WTC11 (cell line): ENCODE measurements at regions not wholly inside any gene's neighbourhood (a gene's known extent, or its start where the extent isn't known, plus 50 kb on each side); places are given as distances from the start of the nearest gene placed in this dataset.

Experiments used
- ATAC-seq: fragments of 200-7000 bp; cut with Tn5 transposase; 2 replicates; pipeline ENCODE4 v1.10.0; 2021; ENCODE audit warnings: mild to moderate bottlenecking, moderate library complexity
- CTCF ChIA-PET: fragments of 300-600 bp; sonication (Branson Sonifier 250); formaldehyde crosslinking; loops from one replicate; lab custom pipeline; 2021; ENCODE audit warnings: antibody characterized with exemption; lab: Charles Lee
- POLR2A ChIA-PET: fragments of 350-600 bp; sonication (Branson Sonifier 250); formaldehyde crosslinking; loops from one replicate; lab custom pipeline; 2021; ENCODE audit warnings: antibody characterized with exemption; lab: Charles Lee
- DNase-seq: peaks from one replicate; pipeline ENCODE4 v3.0.0; 2021; ENCODE audit warnings: low spot score
- H3K27ac Mint-ChIP-seq: 2 replicates; pipeline ENCODE4 v1.8.0; 2021; ENCODE audit warnings: mixed read lengths
- H3K27me3 Mint-ChIP-seq: 2 replicates; pipeline ENCODE4 v1.8.0; 2021; ENCODE audit warnings: low read depth, mild to moderate bottlenecking, moderate library complexity, mixed read lengths
- H3K36me3 Mint-ChIP-seq: 2 replicates; pipeline ENCODE4 v1.8.0; 2021; ENCODE audit warnings: mixed read lengths
- H3K4me1 Mint-ChIP-seq: 2 replicates; pipeline ENCODE4 v1.8.0; 2022; ENCODE audit warnings: mixed read lengths
- H3K4me3 Mint-ChIP-seq: 2 replicates; pipeline ENCODE4 v1.8.0; 2021; ENCODE audit warnings: mild to moderate bottlenecking, moderate library complexity, mixed read lengths
- H3K9me3 Mint-ChIP-seq: 2 replicates; pipeline ENCODE4 v1.8.0; 2021; ENCODE audit warnings: mixed read lengths
- AR ChIP-seq: fragments of 250-450 bp; sonication (Bioruptor Pico); IDR thresholded peaks from 2 replicates; pipeline ENCODE4 v1.9.0; 2021; ENCODE audit warnings: mild to moderate bottlenecking
- E2F4 ChIP-seq: sonication (generic); formaldehyde crosslinking; IDR thresholded peaks from 2 replicates; pipeline ENCODE4 v1.8.1; 2022; ENCODE audit warnings: low read depth, mild to moderate bottlenecking, moderate library complexity, missing genetic modification reagents, borderline replicate concordance
- GRHL2 ChIP-seq: fragments of 250-450 bp; sonication (Bioruptor Pico); IDR thresholded peaks from 2 replicates; pipeline ENCODE4 v1.8.0; 2022; ENCODE audit warnings: mild to moderate bottlenecking, moderate library complexity; ENCODE audit not compliant: insufficient replicate concordance, severe bottlenecking
- JUN ChIP-seq: sonication (generic); formaldehyde crosslinking; IDR thresholded peaks from 2 replicates; pipeline ENCODE4 v1.8.0; 2023; ENCODE audit warnings: mild to moderate bottlenecking, missing genetic modification reagents
- SOX15 ChIP-seq: fragments of 250-450 bp; sonication (Bioruptor Pico); IDR thresholded peaks from 2 replicates; pipeline ENCODE4 v1.9.0; 2021; ENCODE audit warnings: mild to moderate bottlenecking
- STAT6 ChIP-seq: sonication (generic); formaldehyde crosslinking; conservative IDR thresholded peaks from 2 replicates; pipeline ENCODE4 v1.8.1; 2023; ENCODE audit warnings: mild to moderate bottlenecking, low read depth, missing genetic modification reagents, moderate library complexity
- TCF7 ChIP-seq: sonication (generic); formaldehyde crosslinking; IDR thresholded peaks from 2 replicates; pipeline ENCODE4 v1.8.0; 2022; ENCODE audit warnings: mild to moderate bottlenecking, low read depth, missing genetic modification reagents, moderate library complexity
- USF2 ChIP-seq: sonication (generic); formaldehyde crosslinking; IDR thresholded peaks from 2 replicates; pipeline ENCODE4 v1.8.1; 2023; ENCODE audit warnings: mild to moderate bottlenecking, missing genetic modification reagents, moderate library complexity
- ZNF671 ChIP-seq: fragments of 250-450 bp; sonication (Bioruptor Pico); IDR thresholded peaks from 2 replicates; pipeline ENCODE4 v1.8.0; 2021; ENCODE audit warnings: mild to moderate bottlenecking

- TF ChIP-seq AR (CRISPR knock-in tag) = no peak
These were observed 163.2 kb downstream of the PRKX start (continued) for GRCh38 chrX:3550160-3550751.

GRCh38 chrX:3549411-3549911 is 164.0 kb downstream of the PRKX start:
- TF ChIP-seq STAT6 (CRISPR knock-in tag) = no peak
- no peak for TF ChIP-seq TCF7 (CRISPR knock-in tag)
- no peak for TF ChIP-seq E2F4 (CRISPR knock-in tag)
- no peak for TF ChIP-seq SOX15 (CRISPR knock-in tag)
- Mint-ChIP-seq H3K4me3 (0 out of 2 replicates have a peak overlapping the region, but pooled peaks have one; percentile 25), H3K36me3 (no peaks in the 10 kb centered on the region), H3K27me3 (no peaks in the 10 kb centered on the region), H3K27ac (no peak overlapping the region; the same call in 1 of the 2 replicates), H3K9me3 (peaks cover 3% of the 10 kb centered on the region; the same call in 1 of the 2 replicates), H3K4me1 (peaks cover 21% of the 10 kb centered on the region)
- ATAC-seq (no peak), DNase-seq (no peak)
- ChIA-PET POLR2A (no interaction called here), CTCF (no interaction called here)

GRCh38 chrX:3548765-3549391 is 164.6 kb downstream of the PRKX start:
- H3K27me3 Mint-ChIP-seq = no peaks in the 10 kb centered on the region
- TF ChIP-seq ZNF671 (CRISPR knock-in tag) (no peak), GRHL2 (CRISPR knock-in tag) (no peak), JUN (no peak), E2F4 (CRISPR knock-in tag) (no peak), USF2 (CRISPR knock-in tag) (no peak)
- CTCF ChIA-PET = interaction anchor here (0.6 kb wide), 1 partner anchor 431 kb away, joined by 3 read pairs; no protein-coding TSS in a partner anchor
- 0 out of 2 replicates have a peak overlapping the region, but pooled peaks have one; percentile 25 for H3K4me3 Mint-ChIP-seq
- DNase-seq = no peak
- POLR2A ChIA-PET = no interaction called here
- H3K4me1 Mint-ChIP-seq = peaks cover 21% of the 10 kb centered on the region
- no peak for ATAC-seq
- no peaks in the 10 kb centered on the region for H3K36me3 Mint-ChIP-seq
- no peak overlapping the region; the same call in 1 of the 2 replicates for H3K27ac Mint-ChIP-seq
- H3K9me3 Mint-ChIP-seq = peaks cover 3% of the 10 kb centered on the region; the same call in 1 of the 2 replicates
